HG03378 (cell line): ENCODE measurements at regions not wholly inside any gene's neighbourhood (a gene's known extent, or its start where the extent isn't known, plus 50 kb on each side); places are given as distances from the start of the nearest gene placed in this dataset.
"Not testable (repeated sequence)": the region's sequence is repeated elsewhere in the genome, so short reads cannot be mapped to it uniquely, and the experiment has no call there.

Experiments used
- ATAC-seq: cut with Tn5 transposase; IDR thresholded peaks from one replicate; pipeline ENCODE4 v1.9.1; 2021; ENCODE audit warnings: mild to moderate bottlenecking, moderate library complexity; ENCODE audit not compliant: unreplicated experiment

GRCh38 chr5:34420191-34420590, 235.9 kb upstream of the RAI14 start:
- not testable (repeated sequence) for ATAC-seq

DNA sequence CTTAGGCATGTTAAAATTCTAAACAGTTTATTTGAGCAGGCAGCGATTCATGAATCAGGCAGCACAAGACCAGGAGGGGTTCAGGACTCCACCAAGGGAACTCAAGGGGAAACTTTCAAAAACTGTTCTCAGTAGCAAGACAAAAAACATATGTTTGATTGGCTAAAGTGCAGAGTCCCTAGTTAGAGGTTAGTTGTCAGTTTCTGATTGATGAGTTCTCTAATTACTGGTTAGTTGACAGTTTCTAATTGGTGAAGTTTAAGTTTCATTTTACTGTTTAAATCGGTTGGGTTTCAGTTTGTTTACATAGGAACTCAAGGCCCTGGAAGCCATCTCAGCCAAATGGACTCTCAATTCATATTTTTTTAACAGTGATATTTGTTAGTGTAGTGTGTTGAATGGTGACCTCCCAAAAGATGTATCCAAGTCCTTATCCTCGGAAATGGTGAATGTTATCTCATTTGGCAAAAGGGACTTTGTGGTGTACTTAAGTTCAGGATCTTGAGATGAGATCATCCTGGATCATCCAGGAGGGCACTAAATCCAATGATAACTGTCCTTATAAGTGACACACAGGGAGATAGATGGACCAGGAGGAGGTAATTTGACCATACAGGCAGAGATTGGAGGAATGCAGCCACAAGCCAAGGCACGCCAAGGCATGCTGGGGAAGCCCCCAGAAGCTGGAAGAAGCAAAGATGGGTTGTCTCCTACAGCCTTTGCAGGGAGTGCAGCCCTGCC, 219.2 kb upstream of the RAI14 start:
- ATAC-seq: no peak

DNA sequence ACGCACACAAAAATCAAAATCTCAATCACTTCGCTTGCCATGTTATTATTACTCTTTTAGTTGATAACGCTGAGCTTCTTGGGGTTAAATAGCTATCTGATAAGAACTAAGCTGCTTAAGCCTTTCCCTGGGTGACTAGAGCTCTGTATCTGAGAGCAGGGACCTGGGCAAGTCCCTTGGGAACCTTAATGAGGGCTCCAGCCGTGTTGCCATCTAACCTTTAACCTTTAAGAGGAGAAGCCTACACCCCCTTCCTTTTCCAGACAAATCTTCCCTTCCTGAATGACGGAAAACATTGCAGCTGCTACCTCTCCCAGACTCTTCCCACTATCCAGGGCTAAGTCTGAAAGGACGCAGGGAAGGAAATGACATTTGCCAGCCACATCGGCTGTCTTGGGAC, 216.5 kb upstream of the RAI14 start:
- ATAC-seq: no peak

- ATAC-seq: not testable (repeated sequence)
Observed at GRCh38 chr5:34441767-34442166, 214.4 kb upstream of the RAI14 start.

DNA sequence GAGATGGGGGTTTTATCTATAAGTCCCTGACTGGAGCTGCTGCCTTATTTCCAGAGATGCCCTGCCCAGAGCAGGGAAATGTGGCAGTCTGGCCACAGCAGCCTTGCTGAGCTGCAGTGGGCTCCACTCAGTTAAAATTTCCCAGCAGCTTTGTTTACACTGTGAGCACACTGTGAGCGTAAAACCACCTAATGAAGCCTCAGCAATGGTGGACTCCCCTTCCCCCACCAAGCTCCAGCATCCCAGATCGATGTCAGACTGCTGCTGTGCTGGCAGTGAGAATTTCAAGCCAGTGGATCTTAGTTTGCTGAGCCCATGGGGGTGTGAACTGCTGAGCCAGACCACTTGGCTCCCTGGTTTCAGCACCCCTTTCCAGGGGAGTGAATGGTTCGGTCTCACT, 208.7 kb upstream of the RAI14 start:
- no peak for ATAC-seq

- ATAC-seq: no peak
Observed at GRCh38 chr5:34449639-34450038, 206.5 kb upstream of the RAI14 start.

GRCh38 chr5:34450338-34450737, 205.8 kb upstream of the RAI14 start:
- ATAC-seq: no peak

- ATAC-seq: no peak
Observed at GRCh38 chr5:34452170-34452828, 203.8 kb upstream of the RAI14 start.

DNA sequence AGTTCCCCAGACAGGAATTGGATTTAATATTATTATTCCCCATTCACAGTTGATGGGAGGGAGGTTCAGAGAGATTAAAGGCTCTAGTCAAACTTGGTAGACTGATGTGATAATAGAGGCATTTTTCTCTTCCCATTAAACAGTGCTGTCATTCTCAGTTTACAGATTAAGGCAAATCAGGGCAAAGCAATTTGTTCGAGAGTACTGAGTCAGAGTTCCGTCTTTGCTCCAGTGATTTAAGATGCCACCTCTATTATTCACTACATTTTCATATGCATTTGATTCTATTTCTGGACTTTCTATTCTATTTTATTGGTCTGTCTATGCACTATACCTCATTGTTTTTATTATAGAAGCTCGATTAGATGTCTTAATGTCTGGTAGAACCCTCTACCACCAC, 201.0 kb upstream of the RAI14 start:
- no peak for ATAC-seq

DNA sequence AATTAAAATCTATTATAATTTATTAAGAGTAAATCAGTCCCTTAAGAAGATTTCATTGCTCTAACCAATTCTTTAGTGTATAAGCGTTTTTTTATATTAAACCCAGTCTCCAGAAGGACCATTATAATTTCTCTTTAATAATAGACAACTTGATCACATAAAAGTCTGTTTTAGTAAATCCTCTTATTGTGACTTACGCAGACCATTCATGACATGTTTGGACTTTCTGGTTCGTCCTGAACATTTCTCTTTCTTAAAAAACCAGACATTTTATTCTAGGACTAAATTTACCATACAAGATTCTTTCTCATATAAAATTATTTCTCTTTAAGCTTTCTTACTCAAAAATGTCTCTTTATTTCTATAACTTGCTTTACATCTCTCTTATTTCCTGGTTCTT, 196.2 kb upstream of the RAI14 start:
- no peak for ATAC-seq

DNA sequence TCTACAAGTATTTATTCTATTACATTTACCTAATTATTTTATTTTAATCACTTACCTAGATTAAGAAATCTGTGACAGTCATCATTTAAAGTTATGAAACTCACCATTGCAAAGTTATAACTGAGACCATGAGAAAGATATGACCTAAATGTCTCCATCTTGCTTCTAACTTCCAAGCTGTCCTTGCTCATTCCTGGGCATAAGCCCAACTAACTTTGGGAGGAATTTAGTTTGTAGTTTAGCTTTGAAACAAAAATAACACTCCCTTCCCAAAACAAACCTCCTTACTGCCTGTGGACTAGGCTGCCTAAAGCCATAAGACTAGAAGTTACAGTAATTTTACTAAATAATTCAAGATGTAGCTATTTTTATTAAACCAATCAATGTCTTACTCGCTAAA, 195.6 kb upstream of the RAI14 start:
- ATAC-seq: no peak

GRCh38 chr5:34464829-34465228, 191.3 kb upstream of the RAI14 start:
- ATAC-seq: no peak

DNA sequence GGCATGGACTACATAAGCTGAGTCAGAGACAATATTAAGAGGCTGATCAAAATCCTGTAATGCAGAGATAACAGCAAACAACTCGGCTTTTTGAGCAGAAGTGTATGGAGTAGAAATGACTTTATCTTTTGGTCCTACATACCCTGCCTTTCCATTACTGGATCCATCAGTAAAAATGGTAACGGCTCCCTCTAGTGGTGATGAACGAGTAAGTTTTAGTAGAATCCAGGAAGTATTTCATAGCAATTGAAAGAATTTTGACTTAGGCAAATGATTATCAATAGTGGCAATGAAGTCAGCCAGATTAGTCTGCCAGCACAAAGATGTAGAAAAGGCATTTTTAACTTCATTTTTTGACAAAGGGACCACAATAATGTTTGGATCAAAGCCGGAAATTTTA, 190.8 kb upstream of the RAI14 start:
- not testable (repeated sequence) for ATAC-seq

GRCh38 chr5:34466519-34467388, 189.4 kb upstream of the RAI14 start:
- not testable (repeated sequence) for ATAC-seq

DNA sequence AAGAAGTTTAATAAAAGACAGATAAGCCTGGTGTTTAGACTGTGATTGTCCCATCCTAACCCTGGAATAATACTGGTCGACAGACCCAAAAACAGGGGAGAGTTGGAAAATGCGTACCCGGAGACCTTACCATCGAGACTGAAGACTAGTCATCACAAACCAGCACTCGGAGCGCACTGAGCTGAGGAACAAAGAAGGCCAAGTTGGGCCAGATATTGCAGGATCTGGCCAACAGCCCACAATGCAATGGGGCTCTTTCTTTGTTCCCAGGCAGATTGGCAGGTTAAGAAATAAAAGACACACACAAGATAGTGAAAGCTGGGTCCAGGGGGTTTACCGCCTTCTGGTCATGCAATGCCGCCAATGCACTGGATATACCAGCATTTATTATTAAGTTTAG, 188.7 kb upstream of the RAI14 start:
- no peak for ATAC-seq

- ATAC-seq: not testable (repeated sequence)
Observed at GRCh38 chr5:34467984-34468383, 188.1 kb upstream of the RAI14 start.

- no peak for ATAC-seq
Observed at GRCh38 chr5:34469971-34470370, 186.2 kb upstream of the RAI14 start.

GRCh38 chr5:34474573-34475021, 181.5 kb upstream of the RAI14 start:
- ATAC-seq: no peak

DNA sequence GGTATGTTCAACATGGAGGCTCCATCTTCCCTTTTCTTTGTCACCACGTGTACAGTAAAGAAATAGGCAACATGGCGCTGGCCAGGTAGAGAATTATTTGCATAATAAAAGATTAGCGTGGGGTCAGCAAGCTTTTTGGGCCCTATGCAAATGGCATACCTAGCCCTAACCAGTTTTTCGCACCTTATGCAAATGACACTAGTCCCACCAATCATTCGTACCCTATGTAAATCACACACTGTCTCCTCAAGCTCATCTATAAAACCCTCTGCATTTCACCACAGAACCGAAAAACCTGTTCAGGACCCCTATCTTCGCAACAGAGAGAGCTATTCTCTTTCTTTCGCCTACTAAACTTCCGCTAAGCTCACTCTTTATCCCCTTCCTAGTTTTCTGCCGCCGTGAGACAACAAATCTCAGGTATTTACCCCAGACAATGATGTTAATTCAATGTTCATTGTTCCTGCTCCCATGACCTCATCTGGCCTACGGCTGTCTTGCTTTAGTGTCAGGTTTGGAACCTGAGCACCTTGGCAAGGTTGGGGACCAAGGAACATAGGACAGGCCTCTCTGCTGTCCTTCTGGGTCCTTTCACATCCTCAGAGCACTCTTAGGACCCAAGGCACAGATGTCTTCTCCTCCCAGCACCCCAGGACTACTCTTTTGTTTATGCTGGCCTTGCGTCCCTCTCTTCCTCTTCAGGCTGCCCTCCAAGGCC, 180.7 kb upstream of the RAI14 start:
- ATAC-seq: no peak

DNA sequence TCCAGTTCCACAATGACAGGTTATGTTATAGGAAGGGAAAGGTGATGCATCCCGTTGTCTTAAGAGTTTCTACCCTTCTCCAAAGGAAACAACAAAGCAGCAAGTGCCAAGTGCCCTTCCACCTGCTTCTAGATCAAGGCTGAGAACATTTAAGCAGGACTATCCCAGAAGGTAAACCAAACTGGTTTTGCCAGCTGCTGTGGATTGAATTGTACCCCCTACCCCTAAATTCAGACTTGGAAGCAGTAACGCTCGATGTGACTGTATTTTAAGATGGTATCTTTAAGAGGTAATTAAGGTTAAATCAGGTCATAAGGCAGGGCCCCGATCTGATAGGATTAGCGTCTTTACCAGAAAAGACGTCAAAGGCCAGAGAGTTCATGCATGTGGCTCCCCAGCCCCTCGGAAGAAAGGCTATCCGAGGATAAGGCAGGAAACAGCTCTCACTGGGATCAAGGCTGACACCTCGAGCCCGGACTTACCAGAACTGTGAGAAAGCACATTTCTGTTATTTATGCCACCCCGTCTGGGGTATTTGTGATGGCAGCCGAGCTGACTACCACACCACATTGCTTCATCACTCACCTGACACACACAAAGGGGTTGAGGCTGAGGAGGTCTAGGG, 179.1 kb upstream of the RAI14 start:
- no peak for ATAC-seq
